GM12878 (cell line): ENCODE measurements at regions not wholly inside any gene's neighbourhood (a gene's known extent, or its start where the extent isn't known, plus 50 kb on each side); places are given as distances from the start of the nearest gene placed in this dataset.

Experiments used
- ATAC-seq: fragments of 200-7000 bp; cut with Tn5 transposase; 3 replicates; pipeline ENCODE4 v1.9.1; 2020; ENCODE audit warnings: mild to moderate bottlenecking, moderate library complexity
- BruUV-seq: library from RNA; stranded (reverse); fragments of 400-500 nt; replicated peaks from 2 replicates; lab custom pipeline; 2021; lab: Mats Ljungman, UMichigan
- CTCF ChIA-PET: fragments of 300-600 bp; sonication (Branson Sonifier 250); formaldehyde crosslinking; extraction: SDS; loops from one replicate; lab custom pipeline; 2021; ENCODE audit warnings: inconsistent platforms; lab: Yijun Ruan, JAX
- POLR2A ChIA-PET: fragments of 350-600 bp; formaldehyde crosslinking; extraction: SDS; loops from one replicate; lab custom pipeline; 2021; ENCODE audit warnings: inconsistent platforms; lab: Charles Lee
- RAD21 ChIA-PET: fragments of 300-600 bp; sonication (Branson Sonifier 250); formaldehyde crosslinking; loops from one replicate; lab custom pipeline; 2023; ENCODE audit warnings: antibody characterized with exemption; ENCODE audit not compliant: unreplicated experiment; lab: Charles Lee
- SMC1A ChIA-PET: fragments of 300-600 bp; sonication (Branson Sonifier 250); formaldehyde crosslinking; loops from one replicate; lab custom pipeline; 2023; ENCODE audit not compliant: unreplicated experiment, uncharacterized antibody; lab: Charles Lee
- DNase-seq: peaks from one replicate; pipeline ENCODE4 v3.0.0-alpha.2; 2011; ENCODE audit warnings: low read depth, low spot score
- FAIRE-seq: peaks from 3 replicates; lab custom pipeline; 2011; peaks lifted over from hg19 to GRCh38; lab: Jason Lieb, UNC
- H2AFZ ChIP-seq: 2 replicates; pipeline ENCODE4 v1.6.0; 2011; ENCODE audit warnings: low read depth, low read length, control low read depth; ENCODE audit not compliant: control insufficient read depth
- H3K27ac ChIP-seq: 2 replicates; pipeline ENCODE4 v1.5.1; 2011; ENCODE audit warnings: control low read depth; ENCODE audit not compliant: control insufficient read depth, insufficient read depth
- H3K27me3 ChIP-seq, 2 experiments: replicated peaks in 1 of 2; 2 replicates each; pipeline versions ENCODE4 v1.6.0 to v1.6.1; 2011; ENCODE audit warnings: low read length in 1 of 2; ENCODE audit not compliant: control insufficient read depth in 2 of 2, insufficient read depth in 2 of 2
- H3K36me3 ChIP-seq, 2 experiments: 2 replicates each; pipeline ENCODE4 v1.5.1; 2011; ENCODE audit warnings: low read length in 1 of 2; ENCODE audit not compliant: control insufficient read depth in 2 of 2, insufficient read depth in 2 of 2
- H3K4me1 ChIP-seq: 2 replicates; pipeline ENCODE4 v1.6.1; 2011; ENCODE audit warnings: mild to moderate bottlenecking, low read length, moderate library complexity, mixed read lengths; ENCODE audit not compliant: control insufficient read depth, insufficient read depth
- H3K4me2 ChIP-seq: 2 replicates; pipeline ENCODE4 v1.6.0; 2011; ENCODE audit warnings: control low read depth; ENCODE audit not compliant: control insufficient read depth, insufficient read depth
- H3K4me3 ChIP-seq: fragments of 200-600 bp; sonication (generic); 2 replicates; pipeline ENCODE4 v1.5.1; 2016
- H3K79me2 ChIP-seq: 2 replicates; pipeline ENCODE4 v1.6.0; 2011; ENCODE audit warnings: low read length; ENCODE audit not compliant: control insufficient read depth, insufficient read depth
- H3K9ac ChIP-seq: 2 replicates; pipeline ENCODE4 v1.8.0; 2011; ENCODE audit warnings: low read length, control low read depth, mixed read lengths; ENCODE audit not compliant: control insufficient read depth, insufficient read depth
- H3K9me3 ChIP-seq: replicated peaks from 3 replicates; pipeline ENCODE4 v1.5.1; 2011; ENCODE audit warnings: mild to moderate bottlenecking, low read length; ENCODE audit not compliant: control insufficient read depth, insufficient read depth
- H4K20me1 ChIP-seq: 2 replicates; pipeline ENCODE4 v1.6.0; 2011; ENCODE audit not compliant: control insufficient read depth, insufficient read depth
- BCL11A ChIP-seq: IDR thresholded peaks from 2 replicates; pipeline ENCODE4 v1.6.1; 2011; ENCODE audit warnings: low read depth, low read length
- ESRRA ChIP-seq: IDR thresholded peaks from 2 replicates; pipeline ENCODE4 v1.6.1; 2012; ENCODE audit warnings: mild to moderate bottlenecking, low read length, improper control_type of control experiment
- JUNB ChIP-seq: IDR thresholded peaks from 2 replicates; pipeline ENCODE4 v1.6.1; 2016; ENCODE audit warnings: antibody characterized with exemption, mild to moderate bottlenecking
- NR2C2 ChIP-seq: IDR thresholded peaks from 2 replicates; pipeline ENCODE4 v1.6.1; 2011; ENCODE audit warnings: borderline replicate concordance, low read depth; ENCODE audit not compliant: control insufficient read depth, insufficient read length
- RB1 ChIP-seq: fragments of 450-650 bp; formaldehyde crosslinking; IDR thresholded peaks from 2 replicates; pipeline ENCODE4 v1.6.1; 2017; ENCODE audit warnings: mild to moderate bottlenecking, borderline replicate concordance
- YBX1 ChIP-seq: fragments of 450-650 bp; IDR thresholded peaks from 2 replicates; pipeline ENCODE4 v1.6.1; 2016; ENCODE audit warnings: antibody characterized with exemption
- WGBS: methylation state at CpG from one replicate; pipeline ENCODE4 v1.1.6; 2016; ENCODE audit warnings: low lambda C conversion rate; ENCODE audit not compliant: insufficient replicate concordance, insufficient coverage; ENCODE audit errors: missing lambda C conversion rate; 5-methylcytosine and 5-hydroxymethylcytosine counted together
- in situ Hi-C: fragments of 300-500 bp; cut with MboI; formaldehyde crosslinking; loops from 9 replicates; pipeline ENCODE4 v1.14.3; 2018; ENCODE audit warnings: mixed read lengths
- intact Hi-C: fragments of 100-400 bp; cut with micrococcal nuclease; formaldehyde crosslinking; loops from one replicate; pipeline ENCODE4 v1.14.2; 2022; ENCODE audit not compliant: unreplicated experiment
- TF ChIP-seq, protein P1 (sequence below): fragments of 450-650 bp; IDR thresholded peaks from 2 replicates; pipeline ENCODE4 v1.6.1; 2018; ENCODE audit warnings: mild to moderate bottlenecking, low read depth, moderate library complexity; ENCODE audit not compliant: partially characterized antibody
- TF ChIP-seq, protein P2 (sequence below): fragments of 450-650 bp; IDR thresholded peaks from 2 replicates; pipeline ENCODE4 v1.6.1; 2017; ENCODE audit warnings: antibody characterized with exemption, mild to moderate bottlenecking, moderate library complexity
- TF ChIP-seq, protein P3 (sequence below): fragments of 450-650 bp; IDR thresholded peaks from 2 replicates; pipeline ENCODE4 v1.6.1; 2016; ENCODE audit warnings: mild to moderate bottlenecking, moderate library complexity, borderline replicate concordance

DNA sequence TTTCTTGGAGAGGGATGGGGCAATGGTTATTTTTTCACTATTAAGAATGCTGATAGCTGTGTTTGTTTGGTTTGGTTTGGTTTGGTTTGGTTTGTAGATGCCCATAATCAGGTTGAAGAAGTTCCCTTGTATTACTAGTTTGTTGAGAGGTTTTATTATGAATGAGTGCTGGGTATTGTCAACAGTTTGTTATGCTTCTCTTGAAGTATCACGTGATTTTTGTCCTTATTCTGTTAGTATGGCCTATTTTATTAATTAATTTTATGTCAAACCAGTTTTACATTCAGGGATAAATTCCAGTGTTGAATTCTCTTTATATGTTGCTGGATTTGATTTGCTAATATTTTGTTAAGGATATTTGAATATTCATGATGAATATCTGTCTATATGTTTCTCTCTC is 449.8 kb upstream of the NWD2 start:
- RAD21 ChIA-PET: no interaction called here
- no peak for TF ChIP-seq ESRRA
- TF ChIP-seq, protein P1, sequence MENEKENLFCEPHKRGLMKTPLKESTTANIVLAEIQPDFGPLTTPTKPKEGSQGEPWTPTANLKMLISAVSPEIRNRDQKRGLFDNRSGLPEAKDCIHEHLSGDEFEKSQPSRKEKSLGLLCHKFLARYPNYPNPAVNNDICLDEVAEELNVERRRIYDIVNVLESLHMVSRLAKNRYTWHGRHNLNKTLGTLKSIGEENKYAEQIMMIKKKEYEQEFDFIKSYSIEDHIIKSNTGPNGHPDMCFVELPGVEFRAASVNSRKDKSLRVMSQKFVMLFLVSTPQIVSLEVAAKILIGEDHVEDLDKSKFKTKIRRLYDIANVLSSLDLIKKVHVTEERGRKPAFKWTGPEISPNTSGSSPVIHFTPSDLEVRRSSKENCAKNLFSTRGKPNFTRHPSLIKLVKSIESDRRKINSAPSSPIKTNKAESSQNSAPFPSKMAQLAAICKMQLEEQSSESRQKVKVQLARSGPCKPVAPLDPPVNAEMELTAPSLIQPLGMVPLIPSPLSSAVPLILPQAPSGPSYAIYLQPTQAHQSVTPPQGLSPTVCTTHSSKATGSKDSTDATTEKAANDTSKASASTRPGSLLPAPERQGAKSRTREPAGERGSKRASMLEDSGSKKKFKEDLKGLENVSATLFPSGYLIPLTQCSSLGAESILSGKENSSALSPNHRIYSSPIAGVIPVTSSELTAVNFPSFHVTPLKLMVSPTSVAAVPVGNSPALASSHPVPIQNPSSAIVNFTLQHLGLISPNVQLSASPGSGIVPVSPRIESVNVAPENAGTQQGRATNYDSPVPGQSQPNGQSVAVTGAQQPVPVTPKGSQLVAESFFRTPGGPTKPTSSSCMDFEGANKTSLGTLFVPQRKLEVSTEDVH: no peak
- TF ChIP-seq NR2C2: no peak
- TF ChIP-seq, protein P2, sequence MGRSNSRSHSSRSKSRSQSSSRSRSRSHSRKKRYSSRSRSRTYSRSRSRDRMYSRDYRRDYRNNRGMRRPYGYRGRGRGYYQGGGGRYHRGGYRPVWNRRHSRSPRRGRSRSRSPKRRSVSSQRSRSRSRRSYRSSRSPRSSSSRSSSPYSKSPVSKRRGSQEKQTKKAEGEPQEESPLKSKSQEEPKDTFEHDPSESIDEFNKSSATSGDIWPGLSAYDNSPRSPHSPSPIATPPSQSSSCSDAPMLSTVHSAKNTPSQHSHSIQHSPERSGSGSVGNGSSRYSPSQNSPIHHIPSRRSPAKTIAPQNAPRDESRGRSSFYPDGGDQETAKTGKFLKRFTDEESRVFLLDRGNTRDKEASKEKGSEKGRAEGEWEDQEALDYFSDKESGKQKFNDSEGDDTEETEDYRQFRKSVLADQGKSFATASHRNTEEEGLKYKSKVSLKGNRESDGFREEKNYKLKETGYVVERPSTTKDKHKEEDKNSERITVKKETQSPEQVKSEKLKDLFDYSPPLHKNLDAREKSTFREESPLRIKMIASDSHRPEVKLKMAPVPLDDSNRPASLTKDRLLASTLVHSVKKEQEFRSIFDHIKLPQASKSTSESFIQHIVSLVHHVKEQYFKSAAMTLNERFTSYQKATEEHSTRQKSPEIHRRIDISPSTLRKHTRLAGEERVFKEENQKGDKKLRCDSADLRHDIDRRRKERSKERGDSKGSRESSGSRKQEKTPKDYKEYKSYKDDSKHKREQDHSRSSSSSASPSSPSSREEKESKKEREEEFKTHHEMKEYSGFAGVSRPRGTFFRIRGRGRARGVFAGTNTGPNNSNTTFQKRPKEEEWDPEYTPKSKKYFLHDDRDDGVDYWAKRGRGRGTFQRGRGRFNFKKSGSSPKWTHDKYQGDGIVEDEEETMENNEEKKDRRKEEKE: no peak
- no peak for TF ChIP-seq RB1
- TF ChIP-seq, protein P3, sequence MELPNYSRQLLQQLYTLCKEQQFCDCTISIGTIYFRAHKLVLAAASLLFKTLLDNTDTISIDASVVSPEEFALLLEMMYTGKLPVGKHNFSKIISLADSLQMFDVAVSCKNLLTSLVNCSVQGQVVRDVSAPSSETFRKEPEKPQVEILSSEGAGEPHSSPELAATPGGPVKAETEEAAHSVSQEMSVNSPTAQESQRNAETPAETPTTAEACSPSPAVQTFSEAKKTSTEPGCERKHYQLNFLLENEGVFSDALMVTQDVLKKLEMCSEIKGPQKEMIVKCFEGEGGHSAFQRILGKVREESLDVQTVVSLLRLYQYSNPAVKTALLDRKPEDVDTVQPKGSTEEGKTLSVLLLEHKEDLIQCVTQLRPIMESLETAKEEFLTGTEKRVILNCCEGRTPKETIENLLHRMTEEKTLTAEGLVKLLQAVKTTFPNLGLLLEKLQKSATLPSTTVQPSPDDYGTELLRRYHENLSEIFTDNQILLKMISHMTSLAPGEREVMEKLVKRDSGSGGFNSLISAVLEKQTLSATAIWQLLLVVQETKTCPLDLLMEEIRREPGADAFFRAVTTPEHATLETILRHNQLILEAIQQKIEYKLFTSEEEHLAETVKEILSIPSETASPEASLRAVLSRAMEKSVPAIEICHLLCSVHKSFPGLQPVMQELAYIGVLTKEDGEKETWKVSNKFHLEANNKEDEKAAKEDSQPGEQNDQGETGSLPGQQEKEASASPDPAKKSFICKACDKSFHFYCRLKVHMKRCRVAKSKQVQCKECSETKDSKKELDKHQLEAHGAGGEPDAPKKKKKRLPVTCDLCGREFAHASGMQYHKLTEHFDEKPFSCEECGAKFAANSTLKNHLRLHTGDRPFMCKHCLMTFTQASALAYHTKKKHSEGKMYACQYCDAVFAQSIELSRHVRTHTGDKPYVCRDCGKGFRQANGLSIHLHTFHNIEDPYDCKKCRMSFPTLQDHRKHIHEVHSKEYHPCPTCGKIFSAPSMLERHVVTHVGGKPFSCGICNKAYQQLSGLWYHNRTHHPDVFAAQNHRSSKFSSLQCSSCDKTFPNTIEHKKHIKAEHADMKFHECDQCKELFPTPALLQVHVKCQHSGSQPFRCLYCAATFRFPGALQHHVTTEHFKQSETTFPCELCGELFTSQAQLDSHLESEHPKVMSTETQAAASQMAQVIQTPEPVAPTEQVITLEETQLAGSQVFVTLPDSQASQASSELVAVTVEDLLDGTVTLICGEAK: no peak
- TF ChIP-seq JUNB: no peak
- no peak for TF ChIP-seq BCL11A
- TF ChIP-seq YBX1: no peak

More for the DNA sequence above, 449.8 kb upstream of the NWD2 start:
- DNase-seq (no peak), FAIRE-seq (no peak), ATAC-seq (no peak)
- no peak overlapping the region for H2AFZ ChIP-seq
- no peaks in the 10 kb centered on the region for H4K20me1 ChIP-seq
- H3K36me3 ChIP-seq: no peaks in the 10 kb centered on the region
- no TSS peak for BruUV-seq
- H3K9ac ChIP-seq: no peak overlapping the region
- H3K4me1 ChIP-seq: no peaks in the 10 kb centered on the region
- H3K79me2 ChIP-seq: no peaks in the 10 kb centered on the region
- no peaks in the 10 kb centered on the region for H3K27me3 ChIP-seq
- no peak overlapping the region for H3K4me2 ChIP-seq
- intact Hi-C loops (no loop called here), in situ Hi-C loops (no loop called here)
- no peak overlapping the region for H3K4me3 ChIP-seq
- CTCF ChIA-PET: no interaction called here
- no peak overlapping the region for H3K27ac ChIP-seq
- WGBS: 0% methylated on average over 1 of the region's 1 CpG
- H3K9me3 ChIP-seq: no peaks in the 10 kb centered on the region
- SMC1A ChIA-PET: no interaction called here
- POLR2A ChIA-PET: no interaction called here
